K562 (cell line): ENCODE measurements at regions not wholly inside any gene's neighbourhood (a gene's known extent, or its start where the extent isn't known, plus 50 kb on each side); places are given as distances from the start of the nearest gene placed in this dataset.

Source experiments
- ATAC-seq: fragments of 200-7000 bp; cut with Tn5 transposase; 3 replicates; pipeline ENCODE4 v1.9.1; 2020; ENCODE audit warnings: moderate library complexity
- BruUV-seq: library from RNA; stranded (reverse); fragments of 400-500 nt; replicated peaks from 2 replicates; lab custom pipeline; 2021; lab: Mats Ljungman, UMichigan
- CTCF ChIA-PET: fragments of 300-600 bp; formaldehyde crosslinking; extraction: SDS; loops from one replicate; lab custom pipeline; 2021; ENCODE audit warnings: low intra/inter-chr PET ratio; lab: Yijun Ruan, JAX
- POLR2A ChIA-PET: fragments of 300-600, 350-650 bp; sonication (Branson Sonifier 250); formaldehyde crosslinking; extraction: SDS; loops from one replicate; lab custom pipeline; 2021; ENCODE audit warnings: antibody characterized with exemption, inconsistent platforms; lab: Yijun Ruan, JAX
- DNase-seq, 4 experiments: peaks; one replicate each; pipeline versions ENCODE4 v3.0.0 to v3.0.0-alpha.2; 2011 to 2018; ENCODE audit warnings: low spot score in 3 of 4, mixed read lengths in 3 of 4; ENCODE audit errors: extremely low read depth in 1 of 4
- FAIRE-seq: peaks from 2 replicates; lab custom pipeline; 2011; peaks lifted over from hg19 to GRCh38; lab: Jason Lieb, UNC
- H2AFZ ChIP-seq: 2 replicates; pipeline ENCODE4 v1.6.0; 2011; ENCODE audit warnings: low read depth, low read length, control low read depth, inconsistent platforms
- H3K27ac ChIP-seq: fragments of 200-600 bp; 3 replicates; pipeline ENCODE4 v1.8.0; 2011; ENCODE audit warnings: low read depth, mild to moderate bottlenecking, control low read depth, inconsistent platforms, low read length, moderate library complexity, mixed read lengths; ENCODE audit errors: extremely low read depth
- H3K27me3 ChIP-seq, 2 experiments: fragments of 300-600 bp in 1 of 2; 2 replicates in 1 of 2; 3 replicates in 1 of 2; pipeline versions ENCODE4 v1.6.0 to v1.8.0; 2011; ENCODE audit warnings: inconsistent platforms in 2 of 2, low read length in 2 of 2, mild to moderate bottlenecking in 1 of 2, mixed read lengths in 1 of 2, moderate library complexity in 1 of 2; ENCODE audit not compliant: control insufficient read depth in 2 of 2, insufficient read depth in 2 of 2
- H3K36me3 ChIP-seq: fragments of 300-600 bp; 3 replicates; pipeline ENCODE4 v1.8.0; 2011; ENCODE audit warnings: mild to moderate bottlenecking, low read length, inconsistent platforms; ENCODE audit not compliant: control insufficient read depth, insufficient read depth
- H3K4me1 ChIP-seq, 2 experiments: fragments of 200-600 bp in 1 of 2; replicated peaks in 1 of 2; 2 replicates in 1 of 2; 3 replicates in 1 of 2; pipeline versions ENCODE4 v1.5.1 to v1.8.0; 2011; ENCODE audit warnings: inconsistent platforms in 2 of 2, low read length in 2 of 2, mild to moderate bottlenecking in 1 of 2, mixed read lengths in 1 of 2, moderate library complexity in 1 of 2; ENCODE audit not compliant: control insufficient read depth in 2 of 2, insufficient read depth in 2 of 2
- H3K4me2 ChIP-seq: 2 replicates; pipeline ENCODE4 v1.6.1; 2011; ENCODE audit warnings: low read length, control low read depth, inconsistent platforms, mixed read lengths; ENCODE audit not compliant: insufficient read depth
- H3K4me3 ChIP-seq: fragments of 200-600 bp; sonication (generic), shearing (Covaris generic); 2 replicates; pipeline ENCODE4 v1.5.1; 2016; ENCODE audit warnings: control low read depth, inconsistent platforms
- H3K79me2 ChIP-seq: fragments of 200-600 bp; 3 replicates; pipeline ENCODE4 v1.8.0; 2011; ENCODE audit warnings: low read length, inconsistent platforms; ENCODE audit not compliant: control insufficient read depth, insufficient read depth
- H3K9ac ChIP-seq, 2 experiments: 2 replicates each; pipeline versions ENCODE4 v1.6.0 to v1.6.1; 2011; ENCODE audit warnings: low read depth in 2 of 2, low read length in 2 of 2, control low read depth in 1 of 2, inconsistent platforms in 1 of 2, mild to moderate bottlenecking in 1 of 2, mixed read lengths in 1 of 2; ENCODE audit not compliant: insufficient read depth in 1 of 2
- H3K9me1 ChIP-seq: one replicate; pipeline ENCODE4 v1.6.0; 2011; ENCODE audit warnings: inconsistent platforms, mild to moderate bottlenecking, low read length, moderate library complexity; ENCODE audit not compliant: control insufficient read depth, insufficient read depth
- H3K9me3 ChIP-seq: replicated peaks from 2 replicates; pipeline ENCODE4 v1.5.1; 2011; ENCODE audit warnings: low read depth, low read length, inconsistent platforms; ENCODE audit not compliant: control insufficient read depth, insufficient read depth
- H4K20me1 ChIP-seq: replicated peaks from 2 replicates; pipeline ENCODE4 v1.6.1; 2011; ENCODE audit warnings: low read length, inconsistent platforms, mixed read lengths; ENCODE audit not compliant: control insufficient read depth, insufficient read depth
- CGGBP1 ChIP-seq: fragments of 250-450 bp; sonication (Bioruptor Pico); IDR thresholded peaks from 2 replicates; pipeline ENCODE4 v1.9.0; 2021; ENCODE audit warnings: mild to moderate bottlenecking
- PCBP2 ChIP-seq: fragments of 200-400 bp; formaldehyde crosslinking; IDR thresholded peaks from 2 replicates; pipeline ENCODE4 v1.6.1; 2018; ENCODE audit warnings: low read length, low read depth, mild to moderate bottlenecking, moderate library complexity; ENCODE audit not compliant: poor library complexity, severe bottlenecking
- RBM15 ChIP-seq: fragments of 200-400 bp; formaldehyde crosslinking; IDR thresholded peaks from 2 replicates; pipeline ENCODE4 v1.6.1; 2018; ENCODE audit warnings: mild to moderate bottlenecking, low read length, moderate library complexity; ENCODE audit not compliant: insufficient read depth
- SMARCB1 ChIP-seq: IDR thresholded peaks from 2 replicates; pipeline ENCODE4 v1.6.1; 2011; ENCODE audit warnings: improper control_type of control experiment, low read depth; ENCODE audit not compliant: insufficient read length
- TAF1 ChIP-seq: IDR thresholded peaks from 2 replicates; pipeline ENCODE4 v1.6.1; 2011; ENCODE audit warnings: mild to moderate bottlenecking, low read length, moderate library complexity; ENCODE audit not compliant: insufficient read depth, control insufficient read depth, severe bottlenecking; ENCODE audit errors: extremely low read depth
- WGBS: fragments of 100-300 bp; shearing (Covaris generic); methylation state at CpG from one replicate; pipeline ENCODE4 v1.1.6; 2016; ENCODE audit warnings: low coverage, mixed read lengths; ENCODE audit not compliant: insufficient coverage; ENCODE audit errors: missing lambda C conversion rate; 5-methylcytosine and 5-hydroxymethylcytosine counted together
- in situ Hi-C: fragments of 300-500 bp; cut with MboI; formaldehyde crosslinking; loops from 4 replicates; pipeline ENCODE4 v1.15.0; 2018; ENCODE audit warnings: inconsistent platforms, mixed read lengths
- intact Hi-C: fragments of 100-400 bp; cut with micrococcal nuclease; formaldehyde crosslinking; loops from 2 replicates; pipeline ENCODE4 v1.14.2; 2022

GRCh38 chr1:25167269-25168192 is 64.8 kb downstream of the SYF2 start:
- no peak overlapping the region for H2AFZ ChIP-seq
- no peak for DNase-seq

GRCh38 chr1:25166847-25167246 is 65.5 kb downstream of the SYF2 start:
- intact Hi-C loops = no loop called here
- H3K27ac ChIP-seq = no peak overlapping the region

More at GRCh38 chr1:25167269-25168192, 64.8 kb downstream of the SYF2 start:
- Histone ChIP-seq H3K27me3 (peaks cover 15 to 43% of the 10 kb centered on the region in 2 experiments; a peak in 4 of 5 replicates), H3K9me3 (no peaks in the 10 kb centered on the region), H3K4me1 (no peaks in the 10 kb centered on the region), H3K9ac (no peak overlapping the region), H4K20me1 (no peaks in the 10 kb centered on the region), H3K4me3 (no peak overlapping the region), H3K4me2 (no peak overlapping the region), H3K9me1 (no peaks in the 10 kb centered on the region), H3K36me3 (no peaks in the 10 kb centered on the region), H3K27ac (no peak overlapping the region), H3K79me2 (no peaks in the 10 kb centered on the region)
- intact Hi-C loops (no loop called here), in situ Hi-C loops (no loop called here)
- ChIA-PET POLR2A (interaction anchor here (1.0 to 1.7 kb wide), 4 partner anchors 12 to 423 kb away, joined by 3 to 4 read pairs (median 4); no protein-coding TSS in a partner anchor), CTCF (interaction anchor here (0.7 kb wide), 1 partner anchor 82 kb away, joined by 3 read pairs; no protein-coding TSS in a partner anchor)
- WGBS = 4% methylated on average over 17 of the region's 17 CpGs
- no peak for FAIRE-seq
- TF ChIP-seq RBM15 = no peak
- BruUV-seq = no TSS peak
- no peak for ATAC-seq

More at GRCh38 chr1:25166847-25167246, 65.5 kb downstream of the SYF2 start:
- Histone ChIP-seq H3K9me1 (no peaks in the 10 kb centered on the region), H2AFZ (no peak overlapping the region), H3K4me2 (no peak overlapping the region), H3K36me3 (no peaks in the 10 kb centered on the region), H3K9ac (no peak overlapping the region), H3K27me3 (peaks cover 12 to 41% of the 10 kb centered on the region in 2 experiments; a peak in 4 of 5 replicates), H3K9me3 (no peaks in the 10 kb centered on the region), H3K4me1 (no peaks in the 10 kb centered on the region), H3K79me2 (no peaks in the 10 kb centered on the region), H4K20me1 (no peaks in the 10 kb centered on the region), H3K4me3 (no peak overlapping the region)
- POLR2A ChIA-PET = interaction anchor here (0.7 kb wide), 1 partner anchor 965 kb away, joined by 4 read pairs; no protein-coding TSS in a partner anchor
- ATAC-seq (no peak), FAIRE-seq (no peak), DNase-seq (no peak)
- WGBS = 25% methylated on average over 3 of the region's 4 CpGs
- TF ChIP-seq PCBP2 (peak; percentile 36), SMARCB1 (no peak), CGGBP1 (CRISPR knock-in tag) (no peak), TAF1 (no peak)
- no TSS peak for BruUV-seq
- in situ Hi-C loops = no loop called here
- CTCF ChIA-PET = no interaction called here
